NCI-H2081 (cell line): ENCODE measurements at regions not wholly inside any gene's neighbourhood (a gene's known extent, or its start where the extent isn't known, plus 50 kb on each side); places are given as distances from the start of the nearest gene placed in this dataset.

Source experiments
- DNase-seq, 2 experiments: peaks; one replicate each; lab custom pipeline; 2025; lab: John Stamatoyannopoulos, UW

DNA sequence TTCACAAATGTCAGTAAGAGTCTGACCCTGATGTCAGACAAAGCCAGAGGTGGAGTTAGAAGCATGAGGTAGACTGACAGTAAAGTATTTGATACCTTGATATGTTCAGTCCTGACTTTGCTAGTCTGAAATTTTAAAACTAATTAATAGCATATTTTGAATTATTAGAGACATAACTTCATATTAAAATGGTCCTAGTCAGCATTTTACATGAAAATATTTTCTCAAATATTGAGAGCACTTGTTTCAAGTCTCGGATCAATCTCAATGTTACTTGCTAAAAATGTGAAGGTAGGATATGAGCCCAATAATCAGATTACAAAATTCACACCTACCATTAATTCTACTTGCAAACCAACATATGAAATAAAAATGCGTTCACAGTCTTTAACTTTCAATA is 58.1 kb upstream of the TTC14 start:
- no peak for DNase-seq

DNA sequence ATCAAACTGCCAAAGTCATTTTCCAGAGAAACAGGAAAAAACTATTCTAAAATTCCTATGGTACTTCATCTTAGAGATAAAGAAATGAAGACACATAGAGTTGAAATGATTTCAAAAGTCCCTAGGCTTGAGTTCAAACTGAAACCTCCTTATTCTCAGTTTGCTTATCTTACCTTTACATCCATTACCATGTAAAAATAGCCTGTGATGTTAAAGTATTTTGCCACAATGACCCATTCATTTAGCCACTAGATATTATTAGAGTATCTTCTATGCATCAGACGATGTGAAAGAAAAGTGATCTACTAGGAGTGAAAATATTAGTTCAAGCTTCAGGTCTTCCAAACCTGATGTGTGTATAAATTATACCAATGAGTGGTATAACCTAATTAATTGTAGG is 55.1 kb upstream of the TTC14 start:
- no peak for DNase-seq

DNA sequence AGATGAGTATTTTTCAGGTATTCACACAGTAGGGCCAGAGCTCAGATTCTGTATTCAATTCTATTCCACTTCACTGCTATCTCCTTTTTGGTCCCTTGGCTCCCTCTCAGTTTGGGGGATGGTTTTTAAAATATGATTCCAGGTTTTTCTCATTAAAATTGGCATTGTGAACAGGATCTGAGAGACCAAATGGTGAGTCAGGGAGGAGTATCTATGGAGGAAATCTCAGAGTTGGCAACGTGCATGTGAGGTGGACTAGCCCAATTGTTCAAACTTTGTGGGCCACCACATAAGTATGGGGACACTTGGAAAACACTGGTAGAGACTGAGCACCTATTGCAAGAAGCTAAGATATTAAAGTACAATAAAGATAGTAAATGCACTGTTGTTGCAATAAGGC is 53.9 kb upstream of the TTC14 start:
- DNase-seq: no peak
